ENCODE measurements at regions not wholly inside any gene's neighbourhood (a gene's known extent, or its start where the extent isn't known, plus 50 kb on each side); places are given as distances from the start of the nearest gene placed in this dataset.
"Not testable (repeated sequence)": the region's sequence is repeated elsewhere in the genome, so short reads cannot be mapped to it uniquely, and the experiment has no call there.

DNA sequence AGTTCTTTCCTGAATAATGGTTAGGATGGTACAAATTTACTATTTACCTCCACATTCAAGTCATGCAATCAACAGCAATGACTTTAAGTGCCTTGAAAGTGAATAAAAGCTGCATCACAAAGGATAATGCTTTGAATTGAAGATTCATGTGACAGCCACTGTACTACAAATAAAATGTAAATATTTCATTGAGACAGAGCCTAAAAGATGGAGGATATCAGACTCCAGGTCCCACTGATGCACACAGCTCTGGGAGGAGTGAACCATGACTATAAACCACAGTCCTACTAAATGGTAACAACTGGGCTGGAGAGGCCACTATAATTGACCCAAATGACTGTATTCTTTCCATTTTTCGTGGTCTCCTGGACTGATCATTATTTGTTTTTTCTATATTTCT, 576.9 kb downstream of the ADCYAP1 start:
- in situ Hi-C loops (cut with HindIII; ENCODE audit: low pct_unique_long_range_greater_than_20kb, low sequenced_read_pairs) = no loop called here
- no peak for TF ChIP-seq JUND (IDR thresholded peaks at IDR 0.05; ENCODE audit: low read depth)
- DNase-seq (ENCODE audit: low read depth in 1 of 2, low spot score in 1 of 2) = no peak

DNA sequence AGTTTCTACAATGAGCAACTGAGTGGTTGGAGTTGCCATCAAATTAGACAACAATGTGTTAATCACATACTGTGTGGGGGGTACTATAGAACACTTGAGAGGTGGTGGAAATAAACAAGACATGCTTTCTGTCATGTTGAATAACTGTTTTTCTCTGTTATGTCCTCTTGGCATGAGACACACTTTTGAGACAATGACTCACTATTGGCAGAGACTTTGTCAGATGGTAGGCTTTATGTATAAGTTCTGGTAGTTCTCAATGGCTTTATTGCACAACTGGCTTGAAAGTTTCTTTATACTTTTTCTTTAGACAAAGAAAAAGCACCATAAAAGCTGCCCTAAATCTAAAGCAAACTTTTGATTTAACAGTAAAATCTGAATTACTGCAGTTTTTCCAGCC, 578.7 kb downstream of the ADCYAP1 start:
- peak in 1 of 2 experiments; percentile 1 for DNase-seq (ENCODE audit: low read depth in 1 of 2, low spot score in 1 of 2)
- no peak for TF ChIP-seq JUND (IDR thresholded peaks at IDR 0.05; ENCODE audit: low read depth)
- in situ Hi-C loops (cut with HindIII; ENCODE audit: low pct_unique_long_range_greater_than_20kb, low sequenced_read_pairs) = no loop called here

DNA sequence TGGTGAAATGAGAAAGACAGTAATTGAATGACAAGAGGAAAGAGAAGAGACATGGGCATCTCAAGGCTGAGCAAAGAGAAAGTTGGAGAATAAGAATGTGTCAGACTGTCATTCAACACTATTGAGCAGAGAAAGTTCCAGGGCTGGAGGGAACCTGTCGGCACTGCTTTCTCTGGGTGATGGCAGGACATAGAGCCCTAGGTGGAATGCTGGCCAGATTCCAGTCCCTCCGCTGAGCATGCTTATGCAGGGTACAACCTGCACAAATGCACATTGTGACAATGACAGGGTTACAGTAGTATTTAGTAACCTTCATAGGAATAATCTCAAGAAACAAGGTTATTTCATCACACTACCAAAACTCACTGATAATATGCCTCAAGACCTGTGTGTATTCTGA, 582.8 kb downstream of the ADCYAP1 start:
- peak in 1 of 2 experiments; percentile 3 for DNase-seq (ENCODE audit: low read depth in 1 of 2, low spot score in 1 of 2)
- no peak for TF ChIP-seq JUND (IDR thresholded peaks at IDR 0.05; ENCODE audit: low read depth)
- in situ Hi-C loops (cut with HindIII; ENCODE audit: low pct_unique_long_range_greater_than_20kb, low sequenced_read_pairs) = no loop called here

DNA sequence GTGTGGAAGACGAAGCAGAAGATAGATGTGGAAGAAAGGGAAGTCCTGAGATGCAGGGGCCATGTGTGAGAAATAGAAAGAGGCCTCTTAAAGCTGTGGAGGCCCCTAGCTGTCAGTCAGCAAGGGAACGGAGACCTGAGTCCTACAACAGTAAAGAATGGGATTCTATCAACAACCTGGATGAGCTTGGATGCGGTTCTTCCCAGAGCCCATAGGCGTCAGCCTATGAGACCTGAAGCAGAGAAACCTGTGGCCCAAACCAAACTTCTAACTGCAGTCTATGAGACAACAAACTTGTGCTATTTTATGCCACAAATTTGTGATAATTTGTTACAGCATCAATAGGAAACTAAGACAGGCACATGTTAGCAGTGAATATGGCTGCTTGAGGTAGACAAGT, 583.7 kb downstream of the ADCYAP1 start:
- no peak for TF ChIP-seq JUND (IDR thresholded peaks at IDR 0.05; ENCODE audit: low read depth)
- in situ Hi-C loops (cut with HindIII; ENCODE audit: low pct_unique_long_range_greater_than_20kb, low sequenced_read_pairs) = no loop called here
- no peak for DNase-seq (ENCODE audit: low read depth in 1 of 2, low spot score in 1 of 2)

- DNase-seq (ENCODE audit: low read depth in 1 of 2, low spot score in 1 of 2) = no peak
- no peak for TF ChIP-seq JUND (IDR thresholded peaks at IDR 0.05; ENCODE audit: low read depth)
- in situ Hi-C loops (cut with HindIII; ENCODE audit: low pct_unique_long_range_greater_than_20kb, low sequenced_read_pairs) = no loop called here
Observed at GRCh38 chr18:1488957-1489356, 584.3 kb downstream of the ADCYAP1 start.

GRCh38 chr18:1495387-1495786, 590.7 kb downstream of the ADCYAP1 start:
- in situ Hi-C loops (cut with HindIII; ENCODE audit: low pct_unique_long_range_greater_than_20kb, low sequenced_read_pairs) = no loop called here
- no peak for TF ChIP-seq JUND (IDR thresholded peaks at IDR 0.05; ENCODE audit: low read depth)
- DNase-seq (ENCODE audit: low read depth in 1 of 2, low spot score in 1 of 2) = no peak

- TF ChIP-seq JUND (IDR thresholded peaks at IDR 0.05; ENCODE audit: low read depth) = no peak
- DNase-seq (ENCODE audit: low read depth in 1 of 2, low spot score in 1 of 2) = no peak
- in situ Hi-C loops (cut with HindIII; ENCODE audit: low pct_unique_long_range_greater_than_20kb, low sequenced_read_pairs) = no loop called here
Observed at GRCh38 chr18:1496096-1496495, 591.4 kb downstream of the ADCYAP1 start.

- TF ChIP-seq JUND (IDR thresholded peaks at IDR 0.05; ENCODE audit: low read depth) = no peak
- DNase-seq (ENCODE audit: low read depth in 1 of 2, low spot score in 1 of 2) = no peak
- in situ Hi-C loops (cut with HindIII; ENCODE audit: low pct_unique_long_range_greater_than_20kb, low sequenced_read_pairs) = no loop called here
Observed at GRCh38 chr18:1498216-1498615, 593.5 kb downstream of the ADCYAP1 start.

DNA sequence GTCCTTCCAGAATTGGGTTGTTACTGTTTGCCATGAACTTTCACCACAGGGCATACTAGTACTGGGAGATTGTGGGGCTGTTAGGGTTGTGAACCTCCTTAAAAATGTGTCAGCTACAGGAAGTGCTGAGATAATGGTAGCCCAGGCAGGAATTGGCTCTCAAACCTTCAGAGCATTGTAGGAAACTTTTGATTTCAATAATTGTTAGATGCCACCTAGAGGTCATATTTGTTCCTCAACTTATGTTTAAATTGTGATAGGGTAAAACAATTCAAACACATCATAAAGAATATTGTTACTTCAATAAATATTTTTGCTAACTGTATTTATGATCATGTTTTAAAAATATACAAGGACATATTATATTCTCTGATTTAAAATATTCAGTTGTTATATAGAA, 594.6 kb downstream of the ADCYAP1 start:
- TF ChIP-seq JUND (IDR thresholded peaks at IDR 0.05; ENCODE audit: low read depth) = no peak
- peak; percentile 13 to 15 for DNase-seq (ENCODE audit: low read depth in 1 of 2, low spot score in 1 of 2)
- in situ Hi-C loops (cut with HindIII; ENCODE audit: low pct_unique_long_range_greater_than_20kb, low sequenced_read_pairs) = no loop called here

DNA sequence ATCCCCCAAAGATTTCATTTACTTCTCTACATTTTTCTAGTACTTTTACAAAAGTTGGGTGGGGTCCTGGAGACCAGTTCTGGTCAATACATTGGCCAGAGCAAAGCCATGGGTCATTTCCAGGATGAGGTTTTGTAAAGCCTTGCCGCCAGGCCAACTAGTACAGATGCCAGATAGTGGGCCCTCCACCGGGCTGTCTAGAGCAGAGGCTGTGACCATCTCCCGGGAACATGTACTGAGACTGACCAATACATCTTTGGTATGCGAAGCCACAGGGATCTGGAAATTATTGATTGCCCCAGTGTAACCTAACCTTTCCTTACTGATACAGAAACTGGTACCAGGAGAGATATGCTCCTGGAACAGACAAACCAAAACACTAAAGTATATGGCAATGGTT, 599.2 kb downstream of the ADCYAP1 start:
- no peak for DNase-seq (ENCODE audit: low read depth in 1 of 2, low spot score in 1 of 2)
- no peak for TF ChIP-seq JUND (IDR thresholded peaks at IDR 0.05; ENCODE audit: low read depth)
- in situ Hi-C loops (cut with HindIII; ENCODE audit: low pct_unique_long_range_greater_than_20kb, low sequenced_read_pairs) = no loop called here

DNA sequence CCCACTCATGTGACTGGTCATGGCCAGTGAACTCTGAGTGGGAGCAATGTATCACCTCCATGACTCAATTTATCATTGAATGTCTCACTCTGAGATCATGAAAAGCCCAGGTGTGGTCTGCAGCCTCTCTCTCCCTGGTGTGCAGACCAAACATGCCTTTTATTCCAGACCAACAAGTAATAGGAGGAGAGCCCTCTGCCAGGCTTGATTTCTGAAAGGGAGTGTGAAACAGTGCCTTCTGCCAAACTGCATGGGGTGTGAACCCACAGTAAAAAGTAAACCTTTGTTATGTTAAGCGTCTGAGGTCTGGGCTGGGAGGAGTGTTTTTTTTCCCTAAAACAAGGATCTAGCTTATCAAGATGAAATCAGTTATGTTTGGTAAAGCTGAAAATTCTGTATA, 601.2 kb downstream of the ADCYAP1 start:
- in situ Hi-C loops (cut with HindIII; ENCODE audit: low pct_unique_long_range_greater_than_20kb, low sequenced_read_pairs) = no loop called here
- TF ChIP-seq JUND (IDR thresholded peaks at IDR 0.05; ENCODE audit: low read depth) = no peak
- DNase-seq (ENCODE audit: low read depth in 1 of 2, low spot score in 1 of 2) = no peak

- DNase-seq (ENCODE audit: low read depth in 1 of 2, low spot score in 1 of 2) = no peak
- in situ Hi-C loops (cut with HindIII; ENCODE audit: low pct_unique_long_range_greater_than_20kb, low sequenced_read_pairs) = no loop called here
- no peak for TF ChIP-seq JUND (IDR thresholded peaks at IDR 0.05; ENCODE audit: low read depth)
Observed at GRCh38 chr18:1510542-1511179, 606.0 kb downstream of the ADCYAP1 start.

DNA sequence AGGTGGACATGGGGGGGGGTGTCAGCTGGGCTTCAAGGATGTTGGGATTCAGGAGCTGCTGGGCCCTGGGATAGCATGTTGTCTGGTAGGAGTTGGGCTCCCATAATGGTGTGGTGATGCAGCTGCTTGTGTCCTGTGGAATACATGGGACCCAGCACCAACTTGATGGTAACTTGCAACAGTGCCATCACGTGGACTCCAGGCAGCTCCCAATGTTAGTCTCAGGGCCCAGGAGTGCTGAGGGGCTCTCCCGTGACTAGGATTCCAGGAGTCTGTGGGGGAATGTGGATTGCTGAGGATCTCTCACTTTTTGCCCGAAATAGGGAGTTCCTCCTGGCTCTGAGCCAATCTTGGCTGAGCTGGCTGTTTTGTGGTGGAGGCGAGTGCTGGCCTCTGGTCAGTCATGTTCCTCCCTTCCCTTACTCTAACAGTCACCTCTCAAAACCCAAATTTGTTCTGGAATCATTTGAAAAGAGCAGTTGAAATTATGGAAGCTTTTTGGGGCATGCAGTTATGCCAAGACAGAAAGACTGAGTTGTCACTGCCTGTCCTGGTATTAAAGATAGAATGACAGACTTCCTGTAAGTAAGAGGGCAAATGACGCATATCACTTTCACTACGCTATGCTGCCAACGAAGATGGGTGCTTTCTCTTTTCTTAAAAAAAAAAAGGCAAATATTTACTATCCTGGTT, 607.1 kb downstream of the ADCYAP1 start:
- in situ Hi-C loops (cut with HindIII; ENCODE audit: low pct_unique_long_range_greater_than_20kb, low sequenced_read_pairs) = no loop called here
- no peak for TF ChIP-seq JUND (IDR thresholded peaks at IDR 0.05; ENCODE audit: low read depth)
- no peak for DNase-seq (ENCODE audit: low read depth in 1 of 2, low spot score in 1 of 2)

DNA sequence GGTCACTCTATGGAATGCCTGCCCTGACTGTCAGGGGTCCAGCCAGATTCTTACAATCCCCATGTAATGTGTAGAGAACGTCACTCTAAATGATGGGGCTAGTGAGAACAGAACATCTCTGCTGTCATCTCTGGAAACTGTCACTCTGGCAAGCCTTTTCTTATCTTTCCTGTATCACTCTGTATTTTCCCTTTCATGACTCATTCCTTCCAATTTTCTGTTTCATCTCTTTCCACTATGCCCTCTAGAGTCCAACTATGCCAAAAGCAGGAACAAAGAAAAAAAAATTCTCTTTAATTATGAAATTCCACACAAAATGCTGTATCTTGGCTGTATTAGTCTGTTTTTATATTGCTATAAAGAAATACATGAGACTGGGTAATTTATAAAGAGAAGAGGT, 608.8 kb downstream of the ADCYAP1 start:
- in situ Hi-C loops (cut with HindIII; ENCODE audit: low pct_unique_long_range_greater_than_20kb, low sequenced_read_pairs) = no loop called here
- DNase-seq (ENCODE audit: low read depth in 1 of 2, low spot score in 1 of 2) = no peak
- TF ChIP-seq JUND (IDR thresholded peaks at IDR 0.05; ENCODE audit: low read depth) = no peak

DNA sequence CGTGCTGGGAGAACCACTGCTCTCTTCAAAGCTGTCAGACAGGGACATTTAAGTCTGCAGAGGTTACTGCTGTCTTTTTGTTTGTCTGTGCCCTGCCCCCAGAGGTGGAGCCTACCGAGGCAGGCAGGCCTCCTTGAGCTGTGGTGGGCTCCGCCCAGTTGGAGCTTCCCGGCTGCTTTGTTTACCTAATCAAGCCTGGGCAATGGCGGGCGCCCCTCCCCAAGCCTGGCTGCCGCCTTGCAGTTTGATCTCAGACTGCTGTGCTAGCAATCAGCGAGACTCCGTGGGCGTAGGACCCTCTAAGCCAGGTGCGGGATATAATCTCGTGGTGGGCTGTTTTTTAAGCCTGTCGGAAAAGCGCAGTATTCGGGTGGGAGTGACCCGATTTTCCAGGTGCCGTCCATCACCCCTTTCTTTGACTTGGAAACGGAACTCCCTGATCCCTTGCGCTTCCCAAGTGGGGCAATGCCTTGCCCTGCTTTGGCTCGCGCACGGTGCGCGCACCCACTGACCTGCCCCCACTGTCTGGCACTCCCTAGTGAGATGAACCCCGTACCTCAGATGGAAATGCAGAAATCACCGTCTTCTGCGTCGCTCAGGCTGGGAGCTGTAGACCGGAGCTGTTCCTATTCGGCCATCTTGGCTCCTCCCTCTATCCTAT, 617.0 kb downstream of the ADCYAP1 start:
- peak in 1 of 2 experiments; percentile 1 for DNase-seq (ENCODE audit: low read depth in 1 of 2, low spot score in 1 of 2)
- in situ Hi-C loops (cut with HindIII; ENCODE audit: low pct_unique_long_range_greater_than_20kb, low sequenced_read_pairs) = not testable (repeated sequence)
